Epidermal melanocyte (primary cell): ENCODE measurements at regions not wholly inside any gene's neighbourhood (a gene's known extent, or its start where the extent isn't known, plus 50 kb on each side); places are given as distances from the start of the nearest gene placed in this dataset.

Experiments
- DNase-seq: peaks from one replicate; pipeline ENCODE4 v3.0.0; 2011; ENCODE audit warnings: low spot score; ENCODE audit not compliant: insufficient read length

DNA sequence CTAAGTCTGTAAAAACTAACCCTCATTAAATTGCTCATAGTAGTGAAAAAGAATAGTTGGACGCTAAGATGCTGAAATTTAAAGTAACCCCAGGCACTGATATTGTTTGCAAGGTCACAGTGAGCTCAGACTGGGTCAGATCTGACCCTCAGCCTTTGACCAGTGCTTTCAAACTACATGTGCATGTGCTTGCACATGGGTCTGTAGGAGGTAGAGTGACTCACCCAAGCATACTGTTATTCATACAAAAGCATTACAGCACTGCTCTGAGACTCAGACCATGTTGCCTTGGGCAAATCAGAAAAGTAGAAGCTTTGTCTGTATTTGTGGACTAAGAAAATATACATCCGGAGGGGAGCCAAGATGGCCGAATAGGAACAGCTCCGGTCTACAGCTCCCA is 326.4 kb upstream of the MARCKS start:
- DNase-seq: no peak

DNA sequence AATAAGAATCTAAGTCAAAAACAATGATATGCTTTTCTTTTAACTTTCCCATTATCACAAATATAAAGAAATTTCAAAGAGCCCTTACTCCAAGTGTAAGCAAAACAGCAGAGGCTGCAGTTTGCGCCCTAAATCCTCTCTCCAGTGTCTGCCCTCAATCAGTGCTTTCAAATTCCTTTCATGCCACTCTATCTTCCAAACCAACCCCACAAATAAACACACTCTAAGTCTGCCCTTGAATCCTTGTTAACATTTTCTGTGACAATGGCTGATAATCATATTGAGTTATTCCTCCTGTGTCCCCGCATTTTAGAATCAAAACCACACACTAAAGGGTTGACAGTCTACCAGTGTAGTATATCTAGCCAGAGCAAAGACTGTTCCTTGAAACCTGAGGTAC is 317.9 kb upstream of the MARCKS start:
- no peak for DNase-seq

DNA sequence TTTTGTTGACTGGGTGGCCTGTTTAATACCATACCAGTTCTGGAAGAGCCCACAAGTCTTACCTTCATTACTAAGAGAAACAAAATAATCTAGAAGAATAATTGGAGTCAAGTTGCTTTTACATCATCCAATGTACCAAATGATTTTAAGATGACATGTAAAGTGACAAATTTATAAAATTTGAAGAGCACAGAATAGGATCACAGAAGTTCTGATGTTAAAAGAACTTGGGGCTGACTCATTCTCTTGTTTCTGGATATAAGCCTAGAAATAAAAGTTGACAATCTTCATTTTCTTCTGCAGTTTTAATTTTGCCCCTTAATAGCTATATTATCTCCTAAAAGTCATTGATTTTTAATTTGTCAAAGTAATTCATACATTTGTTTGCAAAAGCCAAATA is 317.5 kb upstream of the MARCKS start:
- DNase-seq: no peak

DNA sequence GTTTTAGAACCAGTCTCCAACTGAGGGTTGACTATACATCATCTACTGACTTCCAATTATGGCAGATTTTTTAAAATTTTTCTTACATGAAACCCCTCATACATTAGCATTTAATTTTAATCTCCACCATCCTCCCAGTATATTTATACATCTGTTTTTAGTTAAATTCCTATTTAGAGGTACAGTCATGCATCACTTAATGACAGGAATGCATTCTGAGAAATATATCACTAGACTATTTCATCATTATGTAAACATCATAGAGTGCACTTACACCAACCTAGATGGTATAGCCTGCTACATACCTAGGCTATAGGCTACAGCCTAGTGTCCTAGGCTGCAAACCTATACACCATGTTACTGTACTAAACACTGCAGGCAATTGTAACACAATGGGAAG is 316.7 kb upstream of the MARCKS start:
- no peak for DNase-seq

DNA sequence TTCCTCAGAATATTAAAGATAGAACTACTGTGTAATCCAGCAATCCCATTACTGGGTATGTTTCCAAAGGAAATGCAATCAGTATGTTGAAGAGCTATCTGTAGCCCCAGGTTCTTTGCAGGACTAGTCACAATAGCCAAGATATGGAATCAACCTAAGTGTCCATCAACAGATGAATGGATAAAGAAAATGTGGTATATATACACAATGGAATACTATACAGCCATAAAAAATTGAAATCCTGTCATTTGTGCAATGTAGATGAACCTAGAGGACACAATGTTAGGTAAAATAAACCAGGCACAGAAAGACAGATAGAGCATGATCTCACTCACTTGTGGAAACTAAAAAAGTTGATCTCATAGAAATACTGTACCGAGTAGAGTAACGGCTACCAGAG is 306.0 kb upstream of the MARCKS start:
- no peak for DNase-seq

DNA sequence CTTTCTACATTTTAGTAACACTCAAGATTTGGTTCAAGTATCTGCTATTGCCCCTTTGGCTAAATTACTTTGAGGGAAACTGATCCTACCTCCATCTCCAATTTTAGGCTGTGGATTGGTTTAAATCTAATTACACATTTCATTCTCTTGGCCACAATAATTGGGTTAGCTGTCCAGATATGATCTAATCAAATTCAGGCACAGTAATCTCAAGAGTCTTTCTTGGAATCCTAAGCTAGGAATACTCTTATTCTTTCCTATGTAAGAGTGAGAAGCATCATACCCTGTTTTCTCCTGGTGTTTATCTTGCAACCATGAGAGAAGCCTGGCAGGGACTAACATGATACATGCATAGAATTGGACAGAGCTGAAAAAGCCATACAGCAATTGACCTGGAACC is 300.4 kb upstream of the MARCKS start:
- no peak for DNase-seq

DNA sequence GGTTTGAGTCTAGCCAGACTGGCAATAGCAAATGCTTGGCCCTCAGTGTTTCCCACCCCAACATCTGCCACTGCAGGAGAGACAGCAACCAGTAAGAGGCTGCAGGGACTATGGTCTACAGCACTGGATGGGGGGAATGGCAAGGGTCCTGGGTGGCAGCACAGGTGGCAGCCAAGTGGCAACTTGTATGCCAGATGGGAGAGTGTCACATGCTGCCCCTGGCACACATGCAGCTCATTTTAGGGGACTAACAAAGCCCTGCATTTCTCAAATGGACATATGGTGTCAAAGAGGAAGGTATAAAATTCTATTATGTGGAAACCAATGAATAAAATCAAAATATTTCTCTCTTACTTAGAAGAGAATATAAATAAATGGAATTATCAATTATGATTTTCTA is 298.7 kb upstream of the MARCKS start:
- no peak for DNase-seq

DNA sequence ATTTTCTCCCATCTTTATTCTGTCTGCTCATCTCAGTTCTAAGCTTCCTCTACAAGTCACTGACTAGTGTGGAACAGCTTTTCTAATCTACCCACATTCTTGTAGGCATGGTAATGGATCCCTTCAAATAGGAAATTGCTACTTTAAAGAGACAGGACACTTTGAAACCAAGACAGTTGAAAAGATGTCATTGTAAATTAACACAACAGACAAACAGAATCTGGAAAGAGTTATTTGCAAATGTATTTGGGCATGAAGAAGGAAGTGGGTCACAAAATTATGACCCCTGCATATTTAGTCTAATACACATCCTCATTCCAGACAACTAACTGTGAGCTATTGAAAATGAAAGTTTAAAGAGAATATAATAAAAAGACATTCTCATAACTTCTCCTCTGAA is 298.2 kb upstream of the MARCKS start:
- no peak for DNase-seq

DNA sequence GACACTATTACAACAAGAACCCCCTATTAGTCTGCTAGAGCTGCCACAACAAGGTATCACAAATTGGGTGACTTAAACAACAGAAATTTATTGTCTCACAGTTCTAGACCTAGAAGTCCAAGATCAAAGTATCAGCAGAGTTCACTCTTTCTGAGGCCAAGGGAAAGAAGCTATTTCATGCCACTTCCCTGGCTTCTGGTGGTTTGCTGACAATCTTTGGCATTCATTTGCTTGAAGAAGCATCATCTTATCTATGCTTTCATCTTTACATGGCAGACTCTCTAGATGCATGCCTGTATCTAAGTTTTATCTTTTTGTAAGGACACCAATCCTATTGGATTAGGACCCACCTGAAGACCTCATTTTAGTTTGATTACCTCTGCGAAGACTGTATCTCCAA is 296.8 kb upstream of the MARCKS start:
- no peak for DNase-seq

DNA sequence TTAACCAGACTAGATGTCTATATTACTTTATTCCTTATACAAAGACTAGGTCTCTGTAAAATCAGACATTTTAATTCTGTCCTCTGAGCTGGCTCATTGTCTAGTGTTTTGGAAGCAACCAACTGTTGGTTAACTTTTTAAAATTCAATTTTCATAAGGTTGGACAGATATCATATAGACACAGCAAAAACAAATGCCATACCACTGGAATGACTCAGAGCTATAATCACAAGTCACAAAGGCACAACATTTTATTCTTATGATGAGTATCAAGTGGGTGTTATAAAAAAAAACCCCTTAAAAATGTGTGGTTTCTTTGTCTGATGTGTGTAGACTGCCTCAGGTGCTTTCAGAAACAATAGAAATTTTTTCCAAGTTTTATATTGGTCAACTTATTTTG is 296.2 kb upstream of the MARCKS start:
- DNase-seq: no peak

DNA sequence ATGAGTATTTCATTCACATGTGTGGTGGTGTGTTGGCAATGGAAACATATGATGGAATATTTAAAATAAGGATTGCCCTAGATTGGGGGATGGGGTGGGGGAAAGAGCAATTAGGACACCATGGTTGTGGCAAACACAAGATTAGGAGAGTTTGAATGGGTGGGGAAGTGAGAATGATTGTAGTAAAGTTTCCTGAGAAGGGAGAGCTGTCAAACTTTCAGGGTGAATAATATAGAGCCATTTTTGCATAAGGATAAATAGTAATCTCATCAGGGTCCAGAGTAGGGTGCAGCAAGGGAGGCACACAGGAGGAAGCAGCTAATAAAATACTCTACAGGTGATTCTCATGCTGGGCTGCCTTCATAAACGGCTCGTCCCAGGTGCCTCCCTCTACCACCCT is 294.9 kb upstream of the MARCKS start:
- DNase-seq: no peak

DNA sequence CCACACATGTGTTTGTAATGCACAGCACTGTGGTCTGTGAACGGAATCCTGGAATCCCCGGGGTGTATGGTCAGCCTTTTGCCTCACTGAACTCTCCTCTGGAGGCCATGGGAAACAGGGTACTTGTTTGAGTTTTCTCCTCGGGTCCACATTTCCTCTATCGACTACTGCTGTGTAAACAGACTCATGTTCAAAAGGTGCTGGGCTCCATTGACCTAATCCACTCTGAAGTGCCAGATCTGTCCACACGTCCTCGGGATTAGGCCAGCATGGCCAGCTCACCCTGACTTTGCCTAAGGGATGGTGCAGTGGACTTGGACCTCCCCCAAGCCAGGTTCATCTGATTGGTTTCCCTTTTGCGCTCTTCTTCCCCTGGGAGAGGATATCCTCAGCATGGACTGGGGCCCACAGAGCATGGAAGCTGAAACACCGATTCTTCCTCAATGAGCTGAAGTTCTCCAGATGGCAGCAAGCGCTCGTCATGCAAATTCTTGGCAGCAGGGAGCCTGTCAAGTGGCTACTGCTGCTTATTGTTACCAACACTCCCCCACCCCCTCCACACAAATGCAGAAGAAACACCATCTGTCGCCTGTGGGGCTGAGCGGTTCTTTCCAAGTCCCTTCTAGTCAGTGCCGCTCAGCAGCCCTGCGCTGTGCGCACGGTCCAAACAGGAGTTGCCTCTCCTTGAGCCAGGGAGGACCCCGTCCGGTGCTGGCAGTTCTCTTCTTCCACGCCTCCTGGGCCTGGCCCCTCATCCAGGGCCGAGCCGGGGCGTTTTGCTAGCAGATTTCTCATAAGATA is 292.6 kb upstream of the MARCKS start:
- peak; percentile 45 for DNase-seq

DNA sequence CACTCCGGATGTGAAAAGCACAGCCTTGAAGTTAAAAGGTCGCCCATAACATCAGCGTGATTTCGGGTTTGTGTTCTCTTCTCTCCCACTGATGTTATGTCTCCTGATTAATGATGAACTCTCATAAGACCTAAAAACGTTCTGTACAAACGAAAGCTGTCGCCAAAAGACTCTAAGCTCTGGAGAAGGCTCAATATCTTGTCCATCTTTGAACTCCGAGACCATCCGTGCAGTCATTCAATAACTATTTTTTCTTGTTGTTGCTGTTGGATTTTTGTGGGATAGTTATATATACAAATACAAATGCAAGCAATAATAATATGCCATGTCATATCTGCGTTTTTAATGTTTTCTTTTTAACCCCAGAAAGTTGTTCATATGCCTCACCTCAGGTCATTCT is 291.8 kb upstream of the MARCKS start:
- DNase-seq: no peak

DNA sequence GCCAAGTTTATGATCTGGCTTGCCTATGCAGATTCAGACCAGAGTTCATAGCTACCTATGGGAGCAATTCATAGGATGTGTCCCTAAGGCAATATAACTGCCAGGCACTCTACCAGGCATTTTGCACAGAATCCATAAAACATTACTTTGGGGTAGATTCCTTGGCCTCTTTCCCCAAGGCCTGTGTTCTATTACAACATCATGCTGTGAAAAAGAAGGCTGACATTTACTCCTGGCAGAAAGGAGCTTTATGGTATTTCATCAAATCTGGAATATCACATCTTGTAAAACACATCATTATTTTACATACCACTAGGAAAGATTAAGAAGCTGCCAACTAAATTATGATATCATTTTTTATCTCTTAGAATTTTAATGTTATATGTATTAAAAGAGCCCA is 287.0 kb upstream of the MARCKS start:
- DNase-seq: no peak

DNA sequence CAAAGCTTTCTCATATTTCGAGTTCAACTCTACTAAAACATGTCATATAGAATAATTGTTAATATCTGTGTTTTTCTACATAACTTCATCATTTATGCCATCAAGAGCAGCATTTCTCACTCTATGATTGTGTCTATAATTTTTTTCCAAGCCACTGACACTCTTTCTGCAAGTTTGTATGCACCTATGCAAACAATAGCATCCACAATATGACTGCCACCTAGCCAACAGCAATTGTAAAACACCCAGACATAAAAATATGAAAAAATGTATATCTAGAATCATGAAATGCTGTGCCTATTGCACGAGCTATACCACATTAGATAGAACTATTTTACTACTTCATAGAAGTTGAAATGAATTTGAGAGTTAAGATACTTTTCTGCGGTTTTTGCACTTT is 286.5 kb upstream of the MARCKS start:
- no peak for DNase-seq

DNA sequence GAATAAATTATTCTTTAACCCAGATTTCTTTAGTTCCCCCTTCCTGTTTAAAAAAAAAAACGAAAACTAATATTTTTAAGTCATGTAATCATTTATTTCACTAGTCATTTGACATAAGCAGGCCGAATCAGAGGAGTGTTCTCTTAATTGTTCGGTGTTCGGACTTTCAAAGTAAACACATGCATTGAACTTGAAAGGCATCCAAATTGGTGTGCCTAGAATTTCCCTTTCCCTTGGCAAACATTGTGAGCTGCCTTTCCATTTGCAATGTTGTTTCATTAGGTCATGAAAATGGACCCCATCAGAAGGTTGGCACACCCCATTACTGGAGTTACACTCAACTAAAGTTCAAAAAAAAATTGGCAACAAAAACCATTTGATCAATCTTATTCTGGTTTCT is 283.0 kb upstream of the MARCKS start:
- DNase-seq: no peak

DNA sequence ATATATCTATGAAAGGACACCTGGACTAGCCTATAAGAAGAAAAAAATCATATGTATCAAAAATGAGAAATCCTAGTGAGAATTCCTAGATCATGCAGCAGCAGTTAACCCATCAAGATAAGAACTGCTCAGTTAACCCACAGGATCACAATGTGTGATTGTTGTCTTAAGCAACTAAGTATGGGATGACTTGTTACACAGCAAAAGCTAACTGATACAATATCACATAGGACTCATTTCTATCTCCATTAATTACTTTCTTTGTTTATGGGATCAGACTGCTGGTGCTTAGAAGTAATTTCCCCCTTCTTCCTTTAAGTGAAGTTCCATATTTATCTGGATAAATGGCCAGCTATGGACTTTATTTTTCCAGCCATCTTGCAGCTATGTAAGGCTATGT is 280.8 kb upstream of the MARCKS start:
- no peak for DNase-seq

DNA sequence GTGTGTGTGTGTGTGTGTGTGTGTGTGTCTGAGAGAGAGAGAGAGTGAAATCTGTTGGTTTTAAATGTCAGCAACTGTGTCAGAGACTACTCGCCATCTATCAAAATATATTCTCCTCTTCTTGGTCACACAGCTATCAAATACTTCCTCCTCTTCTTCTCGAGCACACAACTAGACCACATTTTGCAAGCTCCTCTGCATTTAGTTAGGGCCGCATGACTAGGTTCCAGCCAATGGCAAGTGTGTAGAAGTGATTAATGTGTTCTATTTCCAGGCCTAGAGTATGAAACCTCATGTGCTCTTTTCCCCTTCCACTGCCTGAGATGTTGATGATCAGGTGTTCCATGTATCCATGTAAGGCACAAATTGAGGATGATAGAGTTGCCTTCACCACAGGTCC is 278.5 kb upstream of the MARCKS start:
- DNase-seq: no peak

DNA sequence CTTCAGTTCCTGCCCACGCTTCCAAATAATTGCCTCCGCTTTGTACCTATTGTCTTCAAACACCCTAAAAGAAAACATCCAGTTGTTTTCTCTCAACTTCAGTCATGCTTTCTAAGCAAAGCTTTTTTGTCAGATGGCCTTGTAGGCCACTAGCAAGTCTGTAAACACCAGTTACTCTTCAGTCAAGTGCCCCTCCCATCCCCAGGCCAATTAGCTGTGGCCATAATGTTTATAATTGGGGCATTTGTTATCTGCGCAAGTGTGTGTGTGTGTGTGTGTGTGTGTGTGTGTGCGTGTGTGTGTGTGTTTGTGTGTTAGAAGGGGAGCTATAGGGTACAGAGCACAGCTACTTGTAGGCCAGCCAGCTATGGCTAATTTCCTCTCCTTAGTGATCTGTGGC is 272.4 kb upstream of the MARCKS start:
- DNase-seq: no peak

DNA sequence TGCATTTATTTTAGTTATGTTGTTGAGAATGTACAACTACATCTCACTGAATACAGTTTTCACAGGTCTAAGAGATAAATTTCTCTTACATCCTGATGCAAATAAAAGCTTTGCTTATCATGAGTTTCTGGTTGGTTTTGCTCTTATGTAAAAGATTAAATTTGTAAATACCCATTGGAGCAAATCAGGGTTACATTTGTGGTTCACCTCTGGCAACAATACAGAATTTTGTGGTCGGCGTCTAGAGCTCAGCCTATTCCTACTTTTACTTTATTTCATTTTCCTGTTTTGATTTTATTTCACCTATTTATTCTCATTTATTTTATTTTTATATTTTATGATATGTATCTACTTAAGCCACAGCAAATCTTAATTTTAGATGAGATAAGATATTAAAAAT is 271.9 kb upstream of the MARCKS start:
- no peak for DNase-seq

DNA sequence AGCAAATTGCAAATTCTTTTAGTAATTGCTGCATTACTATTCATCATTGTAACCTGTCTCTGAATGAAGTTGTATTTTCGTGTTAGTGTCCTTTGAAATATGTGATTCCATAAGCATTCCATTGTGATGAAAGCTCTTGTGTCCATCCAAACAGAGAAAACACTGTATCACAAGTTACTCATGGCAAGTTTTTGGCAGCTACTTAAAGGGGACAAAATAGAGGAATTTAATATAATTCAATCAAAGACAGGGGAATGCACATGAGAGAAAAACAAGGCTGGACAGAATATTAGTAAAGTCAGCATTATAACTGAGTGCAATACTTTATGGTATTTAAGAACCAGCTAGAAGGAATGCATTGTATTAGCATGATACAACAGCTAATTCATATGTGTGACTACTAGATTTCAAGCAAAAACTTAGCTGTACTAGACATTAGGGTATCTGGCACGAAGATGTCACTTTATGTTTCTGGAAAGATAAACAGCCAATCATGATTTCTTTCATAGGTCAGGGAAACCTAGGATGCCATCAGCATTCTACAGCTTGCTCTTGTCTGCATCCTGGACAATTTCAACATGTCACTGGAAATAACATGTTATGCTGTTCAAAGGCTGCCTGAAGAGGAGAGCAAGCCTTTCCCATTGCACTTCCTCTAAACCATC is 270.6 kb upstream of the MARCKS start:
- DNase-seq: no peak

DNA sequence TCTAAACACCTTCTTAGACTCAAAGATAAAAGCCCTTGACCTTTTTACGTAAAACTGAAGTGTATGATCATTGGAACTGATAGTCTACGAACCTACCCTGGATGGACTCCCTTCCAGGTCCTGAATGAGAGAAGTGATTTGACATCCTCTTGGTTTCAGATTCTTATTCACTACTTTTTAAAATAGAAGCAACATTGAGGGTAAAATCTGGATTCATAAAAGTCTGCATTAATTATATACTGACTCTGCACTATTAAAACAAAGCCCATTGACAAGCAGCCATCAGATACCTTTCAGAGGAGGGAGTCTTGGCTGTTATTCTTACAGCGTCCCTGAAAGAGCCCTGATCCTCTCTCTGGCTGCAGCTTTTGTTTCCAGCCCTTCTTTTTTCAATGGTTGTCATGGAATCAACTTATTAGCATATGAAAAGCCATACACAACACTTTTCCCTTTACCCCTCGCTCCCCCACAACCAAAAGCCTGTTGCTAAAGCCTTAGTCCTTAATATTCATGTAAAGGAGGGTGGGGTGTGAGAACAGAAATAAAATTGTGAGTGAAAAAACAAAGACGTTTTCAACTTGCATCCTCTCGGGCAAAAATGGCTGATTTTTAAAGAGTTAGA is 270.0 kb upstream of the MARCKS start:
- no peak for DNase-seq

DNA sequence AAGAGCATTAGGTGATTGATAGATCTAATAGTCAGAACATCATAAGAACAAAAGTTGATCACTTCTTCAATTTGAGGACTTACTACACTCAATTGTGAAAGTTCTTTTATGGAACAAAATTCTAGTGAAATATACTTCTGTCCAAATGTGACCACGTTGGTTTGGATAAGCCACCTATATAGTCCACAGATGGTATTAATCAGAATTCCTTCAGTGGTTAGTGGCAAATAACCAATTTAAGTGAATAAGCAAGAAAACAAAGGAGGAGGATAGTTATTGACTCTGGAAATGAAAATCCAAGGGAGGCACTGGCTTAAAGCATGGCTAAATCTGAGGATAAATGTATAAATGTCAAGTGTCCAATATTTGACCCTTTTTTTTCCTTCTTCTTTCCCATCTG is 268.5 kb upstream of the MARCKS start:
- DNase-seq: no peak
